GM12878 (cell line): ENCODE measurements at regions not wholly inside any gene's neighbourhood (a gene's known extent, or its start where the extent isn't known, plus 50 kb on each side); places are given as distances from the start of the nearest gene placed in this dataset.

Source experiments
- ATAC-seq: fragments of 200-7000 bp; cut with Tn5 transposase; 3 replicates; pipeline ENCODE4 v1.9.1; 2020; ENCODE audit warnings: mild to moderate bottlenecking, moderate library complexity
- BruUV-seq: library from RNA; stranded (reverse); fragments of 400-500 nt; replicated peaks from 2 replicates; lab custom pipeline; 2021; lab: Mats Ljungman, UMichigan
- CTCF ChIA-PET: fragments of 300-600 bp; sonication (Branson Sonifier 250); formaldehyde crosslinking; extraction: SDS; loops from one replicate; lab custom pipeline; 2021; ENCODE audit warnings: inconsistent platforms; lab: Yijun Ruan, JAX
- POLR2A ChIA-PET: fragments of 350-600 bp; formaldehyde crosslinking; extraction: SDS; loops from one replicate; lab custom pipeline; 2021; ENCODE audit warnings: inconsistent platforms; lab: Charles Lee
- RAD21 ChIA-PET: fragments of 300-600 bp; sonication (Branson Sonifier 250); formaldehyde crosslinking; loops from one replicate; lab custom pipeline; 2023; ENCODE audit warnings: antibody characterized with exemption; ENCODE audit not compliant: unreplicated experiment; lab: Charles Lee
- SMC1A ChIA-PET: fragments of 300-600 bp; sonication (Branson Sonifier 250); formaldehyde crosslinking; loops from one replicate; lab custom pipeline; 2023; ENCODE audit not compliant: unreplicated experiment, uncharacterized antibody; lab: Charles Lee
- DNase-seq: peaks from one replicate; pipeline ENCODE4 v3.0.0-alpha.2; 2011; ENCODE audit warnings: low read depth, low spot score
- FAIRE-seq: peaks from 3 replicates; lab custom pipeline; 2011; peaks lifted over from hg19 to GRCh38; lab: Jason Lieb, UNC
- H2AFZ ChIP-seq: 2 replicates; pipeline ENCODE4 v1.6.0; 2011; ENCODE audit warnings: low read depth, low read length, control low read depth; ENCODE audit not compliant: control insufficient read depth
- H3K27ac ChIP-seq: 2 replicates; pipeline ENCODE4 v1.5.1; 2011; ENCODE audit warnings: control low read depth; ENCODE audit not compliant: control insufficient read depth, insufficient read depth
- H3K27me3 ChIP-seq, 2 experiments: replicated peaks in 1 of 2; 2 replicates each; pipeline versions ENCODE4 v1.6.0 to v1.6.1; 2011; ENCODE audit warnings: low read length in 1 of 2; ENCODE audit not compliant: control insufficient read depth in 2 of 2, insufficient read depth in 2 of 2
- H3K36me3 ChIP-seq, 2 experiments: 2 replicates each; pipeline ENCODE4 v1.5.1; 2011; ENCODE audit warnings: low read length in 1 of 2; ENCODE audit not compliant: control insufficient read depth in 2 of 2, insufficient read depth in 2 of 2
- H3K4me1 ChIP-seq: 2 replicates; pipeline ENCODE4 v1.6.1; 2011; ENCODE audit warnings: mild to moderate bottlenecking, low read length, moderate library complexity, mixed read lengths; ENCODE audit not compliant: control insufficient read depth, insufficient read depth
- H3K4me2 ChIP-seq: 2 replicates; pipeline ENCODE4 v1.6.0; 2011; ENCODE audit warnings: control low read depth; ENCODE audit not compliant: control insufficient read depth, insufficient read depth
- H3K4me3 ChIP-seq: fragments of 200-600 bp; sonication (generic); 2 replicates; pipeline ENCODE4 v1.5.1; 2016
- H3K79me2 ChIP-seq: 2 replicates; pipeline ENCODE4 v1.6.0; 2011; ENCODE audit warnings: low read length; ENCODE audit not compliant: control insufficient read depth, insufficient read depth
- H3K9ac ChIP-seq: 2 replicates; pipeline ENCODE4 v1.8.0; 2011; ENCODE audit warnings: low read length, control low read depth, mixed read lengths; ENCODE audit not compliant: control insufficient read depth, insufficient read depth
- H3K9me3 ChIP-seq: replicated peaks from 3 replicates; pipeline ENCODE4 v1.5.1; 2011; ENCODE audit warnings: mild to moderate bottlenecking, low read length; ENCODE audit not compliant: control insufficient read depth, insufficient read depth
- H4K20me1 ChIP-seq: 2 replicates; pipeline ENCODE4 v1.6.0; 2011; ENCODE audit not compliant: control insufficient read depth, insufficient read depth
- POLR2AphosphoS5 ChIP-seq: IDR thresholded peaks from 2 replicates; pipeline ENCODE4 v1.6.1; 2011; ENCODE audit warnings: mild to moderate bottlenecking, low read length, inconsistent platforms
- SP1 ChIP-seq: IDR thresholded peaks from one replicate; pipeline ENCODE4 v1.6.1; 2011; ENCODE audit warnings: low read depth, low read length
- SUZ12 ChIP-seq: fragments of 200-600 bp; sonication (generic); IDR thresholded peaks from one replicate; pipeline ENCODE4 v1.6.1; 2018; ENCODE audit warnings: antibody characterized with exemption, mild to moderate bottlenecking; ENCODE audit not compliant: unreplicated experiment
- ZBED1 ChIP-seq: IDR thresholded peaks from 2 replicates; pipeline ENCODE4 v1.6.1; 2016; ENCODE audit warnings: borderline replicate concordance
- WGBS: methylation state at CpG from one replicate; pipeline ENCODE4 v1.1.6; 2016; ENCODE audit warnings: low lambda C conversion rate; ENCODE audit not compliant: insufficient replicate concordance, insufficient coverage; ENCODE audit errors: missing lambda C conversion rate; 5-methylcytosine and 5-hydroxymethylcytosine counted together
- in situ Hi-C: fragments of 300-500 bp; cut with MboI; formaldehyde crosslinking; loops from 9 replicates; pipeline ENCODE4 v1.14.3; 2018; ENCODE audit warnings: mixed read lengths
- intact Hi-C: fragments of 100-400 bp; cut with micrococcal nuclease; formaldehyde crosslinking; loops from one replicate; pipeline ENCODE4 v1.14.2; 2022; ENCODE audit not compliant: unreplicated experiment
- TF ChIP-seq, protein P1 (sequence below): fragments of 450-650 bp; IDR thresholded peaks from 2 replicates; pipeline ENCODE4 v1.6.1; 2018; ENCODE audit warnings: borderline replicate concordance, mild to moderate bottlenecking; ENCODE audit not compliant: partially characterized antibody

DNA sequence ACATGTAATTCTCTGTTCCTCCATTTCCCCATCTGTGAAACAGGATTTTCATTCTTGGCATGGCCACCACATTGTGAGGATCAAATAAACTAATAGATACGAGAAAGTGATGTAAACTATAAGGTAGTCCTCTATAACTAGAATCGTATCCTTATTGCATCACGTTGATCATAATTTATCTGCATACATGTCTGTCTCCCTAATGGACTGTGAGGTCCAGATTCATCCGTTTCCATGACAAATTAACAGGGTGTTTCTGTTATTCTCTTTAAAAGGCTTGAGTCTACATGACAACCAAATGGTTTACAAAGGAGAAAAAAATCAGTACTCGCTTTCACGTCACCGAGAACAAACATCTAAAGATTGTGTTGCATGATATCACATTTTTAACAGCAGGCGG lies 53.0 kb downstream of the SST start:
- DNase-seq (no peak), ATAC-seq (no peak), FAIRE-seq (no peak)
- Histone ChIP-seq H3K79me2 (no peaks in the 10 kb centered on the region), H3K4me1 (no peaks in the 10 kb centered on the region), H3K9ac (no peak overlapping the region), H3K27me3 (peaks cover 0 to 1% of the 10 kb centered on the region in 2 experiments; a peak in 1 of 4 replicates), H3K27ac (no peak overlapping the region), H3K36me3 (no peaks in the 10 kb centered on the region), H3K4me3 (no peak overlapping the region), H3K9me3 (no peaks in the 10 kb centered on the region), H3K4me2 (no peak overlapping the region), H2AFZ (no peak overlapping the region), H4K20me1 (no peaks in the 10 kb centered on the region)
- BruUV-seq: no TSS peak
- intact Hi-C loops: no loop called here
- WGBS: 40% methylated on average over 8 of the region's 8 CpGs
- in situ Hi-C loops: no loop called here
- no peak for TF ChIP-seq POLR2AphosphoS5
- TF ChIP-seq ZBED1: no peak
- no peak for TF ChIP-seq SP1
- no peak for TF ChIP-seq SUZ12
- TF ChIP-seq, protein P1, sequence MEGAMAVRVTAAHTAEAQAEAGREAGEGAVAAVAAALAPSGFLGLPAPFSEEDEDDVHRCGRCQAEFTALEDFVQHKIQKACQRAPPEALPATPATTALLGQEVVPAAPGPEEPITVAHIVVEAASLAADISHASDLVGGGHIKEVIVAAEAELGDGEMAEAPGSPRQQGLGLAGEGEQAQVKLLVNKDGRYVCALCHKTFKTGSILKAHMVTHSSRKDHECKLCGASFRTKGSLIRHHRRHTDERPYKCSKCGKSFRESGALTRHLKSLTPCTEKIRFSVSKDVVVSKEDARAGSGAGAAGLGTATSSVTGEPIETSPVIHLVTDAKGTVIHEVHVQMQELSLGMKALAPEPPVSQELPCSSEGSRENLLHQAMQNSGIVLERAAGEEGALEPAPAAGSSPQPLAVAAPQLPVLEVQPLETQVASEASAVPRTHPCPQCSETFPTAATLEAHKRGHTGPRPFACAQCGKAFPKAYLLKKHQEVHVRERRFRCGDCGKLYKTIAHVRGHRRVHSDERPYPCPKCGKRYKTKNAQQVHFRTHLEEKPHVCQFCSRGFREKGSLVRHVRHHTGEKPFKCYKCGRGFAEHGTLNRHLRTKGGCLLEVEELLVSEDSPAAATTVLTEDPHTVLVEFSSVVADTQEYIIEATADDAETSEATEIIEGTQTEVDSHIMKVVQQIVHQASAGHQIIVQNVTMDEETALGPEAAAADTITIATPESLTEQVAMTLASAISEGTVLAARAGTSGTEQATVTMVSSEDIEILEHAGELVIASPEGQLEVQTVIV: no peak
- SMC1A ChIA-PET: interaction anchor here (1.1 to 3.3 kb wide), 2 partner anchors 62 to 87 kb away, joined by 3 to 33 read pairs; no protein-coding TSS in a partner anchor
- CTCF ChIA-PET: interaction anchor here (0.8 to 4.5 kb wide), 7 partner anchors 9 to 298 kb away, joined by 3 to 66 read pairs (median 10); no protein-coding TSS in a partner anchor
- POLR2A ChIA-PET: no interaction called here
- RAD21 ChIA-PET: no interaction called here
